Colonic mucosa (tissue), 4 donors: ENCODE measurements at regions not wholly inside any gene's neighbourhood (a gene's known extent, or its start where the extent isn't known, plus 50 kb on each side); places are given as distances from the start of the nearest gene placed in this dataset.

ENCODE experiments used
- DNase-seq: peaks from one replicate; pipeline ENCODE4 v3.0.0-alpha.2; 2020
- H3K27ac ChIP-seq: fragments of 200-600 bp; one replicate; pipeline ENCODE4 v1.8.0; 2021
- H3K27me3 ChIP-seq: fragments of 200-600 bp; one replicate; pipeline ENCODE4 v1.8.0; 2021
- H3K36me3 ChIP-seq: fragments of 200-600 bp; one replicate; pipeline ENCODE4 v1.8.0; 2021
- H3K4me1 ChIP-seq: fragments of 200-600 bp; one replicate; pipeline ENCODE4 v1.8.0; 2021; ENCODE audit warnings: mild to moderate bottlenecking
- H3K4me3 ChIP-seq: fragments of 200-600 bp; one replicate; pipeline ENCODE4 v1.8.0; 2021
- H3K9ac ChIP-seq, 2 donors: one replicate each; pipeline ENCODE4 v1.7.0; 2013; ENCODE audit warnings: control low read depth in 2 of 2, low read depth in 2 of 2, low read length in 2 of 2
- H3K9me3 ChIP-seq: fragments of 200-600 bp; one replicate; pipeline ENCODE4 v1.8.0; 2021
- intact Hi-C: fragments of 100-400 bp; cut with DNase I; formaldehyde crosslinking; loops from one replicate; pipeline ENCODE4 v1.14.1; 2022
- TF ChIP-seq, protein P1 (sequence below): fragments of 200-600 bp; IDR thresholded peaks from one replicate; pipeline ENCODE4 v1.8.0; 2022; ENCODE audit warnings: antibody characterized with exemption, mild to moderate bottlenecking
- donor health status: healthy.
- donor health status: DM: no; HTN: no; CAD: no.
- donor health status: DM: no; HTN: no; CAD: no.

DNA sequence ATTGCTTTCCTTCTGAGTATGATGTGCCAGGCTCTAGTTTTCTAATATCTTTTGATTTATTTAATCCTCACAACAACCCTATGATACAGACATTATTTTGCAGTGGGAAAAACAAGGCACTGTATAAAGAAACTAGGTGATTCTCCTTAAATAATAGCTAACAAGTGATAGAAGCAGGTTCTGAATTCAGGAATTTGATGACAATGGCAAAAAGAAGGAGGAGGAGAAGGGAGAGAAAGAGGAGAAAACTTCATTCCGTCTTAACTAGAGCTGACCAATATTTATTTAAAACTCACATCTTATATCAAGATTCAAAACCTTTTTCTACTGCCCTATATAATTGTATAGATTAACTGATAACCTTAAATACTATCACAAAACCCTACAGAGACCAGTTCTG is 1477.1 kb upstream of the PCDH7 start:
- intact Hi-C loops: no loop called here
- DNase-seq: no peak
- no peak overlapping the region for H3K27ac ChIP-seq
- H3K27me3 ChIP-seq: no peaks in the 10 kb centered on the region
- no peak overlapping the region for H3K4me3 ChIP-seq
- H3K9me3 ChIP-seq: no peaks in the 10 kb centered on the region
- H3K4me1 ChIP-seq: no peaks in the 10 kb centered on the region
- no peak overlapping the region for H3K9ac ChIP-seq
- no peaks in the 10 kb centered on the region for H3K36me3 ChIP-seq
- TF ChIP-seq, protein P1, sequence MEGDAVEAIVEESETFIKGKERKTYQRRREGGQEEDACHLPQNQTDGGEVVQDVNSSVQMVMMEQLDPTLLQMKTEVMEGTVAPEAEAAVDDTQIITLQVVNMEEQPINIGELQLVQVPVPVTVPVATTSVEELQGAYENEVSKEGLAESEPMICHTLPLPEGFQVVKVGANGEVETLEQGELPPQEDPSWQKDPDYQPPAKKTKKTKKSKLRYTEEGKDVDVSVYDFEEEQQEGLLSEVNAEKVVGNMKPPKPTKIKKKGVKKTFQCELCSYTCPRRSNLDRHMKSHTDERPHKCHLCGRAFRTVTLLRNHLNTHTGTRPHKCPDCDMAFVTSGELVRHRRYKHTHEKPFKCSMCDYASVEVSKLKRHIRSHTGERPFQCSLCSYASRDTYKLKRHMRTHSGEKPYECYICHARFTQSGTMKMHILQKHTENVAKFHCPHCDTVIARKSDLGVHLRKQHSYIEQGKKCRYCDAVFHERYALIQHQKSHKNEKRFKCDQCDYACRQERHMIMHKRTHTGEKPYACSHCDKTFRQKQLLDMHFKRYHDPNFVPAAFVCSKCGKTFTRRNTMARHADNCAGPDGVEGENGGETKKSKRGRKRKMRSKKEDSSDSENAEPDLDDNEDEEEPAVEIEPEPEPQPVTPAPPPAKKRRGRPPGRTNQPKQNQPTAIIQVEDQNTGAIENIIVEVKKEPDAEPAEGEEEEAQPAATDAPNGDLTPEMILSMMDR: no peak

GRCh38 chr4:29243851-29244250 is 1476.3 kb upstream of the PCDH7 start:
- TF ChIP-seq, protein P1: no peak
- Histone ChIP-seq H3K9me3 (no peaks in the 10 kb centered on the region), H3K4me3 (no peak overlapping the region), H3K36me3 (no peaks in the 10 kb centered on the region), H3K27ac (no peak overlapping the region), H3K27me3 (no peaks in the 10 kb centered on the region), H3K9ac (no peak overlapping the region), H3K4me1 (no peaks in the 10 kb centered on the region)
- intact Hi-C loops: no loop called here
- DNase-seq: no peak

DNA sequence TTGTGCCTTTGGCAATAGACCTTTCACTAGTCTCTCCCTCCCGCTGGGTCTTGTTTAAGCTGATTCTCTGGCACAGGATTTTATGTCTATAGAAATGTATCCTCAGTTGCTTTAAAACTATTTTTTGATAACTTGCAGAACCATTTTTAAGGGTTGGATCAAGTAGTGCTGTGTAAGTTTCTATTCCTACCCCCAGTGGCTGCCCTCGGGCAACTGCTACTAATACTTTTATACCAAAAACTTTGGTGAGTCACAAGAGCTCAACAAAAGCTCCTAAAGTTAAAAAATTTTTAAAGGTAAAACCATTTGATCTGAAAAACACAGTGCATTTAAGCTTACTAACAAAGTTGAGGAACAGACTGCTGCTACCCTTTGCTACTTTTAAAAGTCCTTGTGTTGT is 1460.6 kb upstream of the PCDH7 start:
- Histone ChIP-seq H3K36me3 (no peaks in the 10 kb centered on the region), H3K9ac (no peak overlapping the region), H3K27me3 (no peaks in the 10 kb centered on the region), H3K4me1 (no peaks in the 10 kb centered on the region), H3K9me3 (no peaks in the 10 kb centered on the region), H3K27ac (no peak overlapping the region), H3K4me3 (no peak overlapping the region)
- no peak for DNase-seq
- TF ChIP-seq, protein P1: no peak
- intact Hi-C loops: no loop called here

DNA sequence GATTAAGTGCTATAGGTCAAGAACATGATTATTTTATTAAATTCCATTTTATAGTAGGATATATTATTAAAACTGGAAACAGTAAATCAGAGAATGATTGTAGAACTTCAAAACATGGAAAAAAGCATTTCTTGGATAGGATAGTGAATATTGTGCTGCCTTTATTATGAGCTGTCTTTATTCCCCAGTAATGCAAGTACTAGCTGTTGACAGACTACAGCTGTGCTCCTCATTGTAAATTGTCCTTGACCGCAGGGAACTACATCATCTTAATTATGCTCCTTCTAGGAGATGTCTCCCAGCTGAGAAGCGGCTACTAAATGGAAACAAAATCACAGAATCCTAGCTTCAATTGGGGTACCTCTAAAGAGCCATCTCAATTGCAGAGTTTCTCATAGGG is 1457.2 kb upstream of the PCDH7 start:
- no peak for DNase-seq
- no peaks in the 10 kb centered on the region for H3K9me3 ChIP-seq
- H3K9ac ChIP-seq: no peak overlapping the region
- no peak overlapping the region for H3K4me3 ChIP-seq
- H3K27ac ChIP-seq: no peak overlapping the region
- intact Hi-C loops: no loop called here
- no peaks in the 10 kb centered on the region for H3K36me3 ChIP-seq
- H3K4me1 ChIP-seq: no peaks in the 10 kb centered on the region
- TF ChIP-seq, protein P1: no peak
- H3K27me3 ChIP-seq: no peaks in the 10 kb centered on the region

DNA sequence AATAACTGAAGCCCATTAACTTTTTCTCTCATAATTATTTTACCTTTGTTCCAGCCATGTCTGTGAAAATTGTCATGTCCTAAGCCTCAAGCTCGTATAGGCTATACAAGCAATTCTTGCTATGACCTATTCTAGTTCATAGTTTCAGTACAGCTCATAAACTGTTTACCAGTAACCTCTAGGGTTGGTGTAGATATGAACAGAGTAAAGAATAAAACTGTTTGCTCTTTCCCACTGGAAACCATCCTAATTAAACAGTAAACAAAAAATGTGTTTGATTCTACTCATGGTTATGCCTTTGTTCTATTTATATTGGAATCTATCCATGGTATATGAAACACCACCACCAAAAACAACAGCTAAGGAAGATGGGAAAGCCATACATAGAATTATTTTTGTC is 1444.0 kb upstream of the PCDH7 start:
- Histone ChIP-seq H3K27me3 (no peaks in the 10 kb centered on the region), H3K36me3 (no peaks in the 10 kb centered on the region), H3K9me3 (no peaks in the 10 kb centered on the region), H3K4me3 (no peak overlapping the region), H3K9ac (no peak overlapping the region), H3K4me1 (no peaks in the 10 kb centered on the region), H3K27ac (no peak overlapping the region)
- TF ChIP-seq, protein P1: no peak
- no peak for DNase-seq
- intact Hi-C loops: no loop called here

- Histone ChIP-seq H3K36me3 (no peaks in the 10 kb centered on the region), H3K4me3 (no peak overlapping the region), H3K9ac (no peak overlapping the region), H3K27me3 (no peaks in the 10 kb centered on the region), H3K9me3 (no peaks in the 10 kb centered on the region), H3K27ac (no peak overlapping the region), H3K4me1 (no peaks in the 10 kb centered on the region)
- TF ChIP-seq, protein P1: no peak
- DNase-seq: no peak
- intact Hi-C loops: no loop called here
These were observed 1442.8 kb upstream of the PCDH7 start for GRCh38 chr4:29277381-29277780.
